ENCODE measurements at regions not wholly inside any gene's neighbourhood (a gene's known extent, or its start where the extent isn't known, plus 50 kb on each side); places are given as distances from the start of the nearest gene placed in this dataset.
"Not testable (repeated sequence)": the region's sequence is repeated elsewhere in the genome, so short reads cannot be mapped to it uniquely, and the experiment has no call there.

GRCh38 chr10:47622719-47623118, 99.3 kb upstream of the AGAP9 start:
- not testable (repeated sequence) for DNase-seq

DNA sequence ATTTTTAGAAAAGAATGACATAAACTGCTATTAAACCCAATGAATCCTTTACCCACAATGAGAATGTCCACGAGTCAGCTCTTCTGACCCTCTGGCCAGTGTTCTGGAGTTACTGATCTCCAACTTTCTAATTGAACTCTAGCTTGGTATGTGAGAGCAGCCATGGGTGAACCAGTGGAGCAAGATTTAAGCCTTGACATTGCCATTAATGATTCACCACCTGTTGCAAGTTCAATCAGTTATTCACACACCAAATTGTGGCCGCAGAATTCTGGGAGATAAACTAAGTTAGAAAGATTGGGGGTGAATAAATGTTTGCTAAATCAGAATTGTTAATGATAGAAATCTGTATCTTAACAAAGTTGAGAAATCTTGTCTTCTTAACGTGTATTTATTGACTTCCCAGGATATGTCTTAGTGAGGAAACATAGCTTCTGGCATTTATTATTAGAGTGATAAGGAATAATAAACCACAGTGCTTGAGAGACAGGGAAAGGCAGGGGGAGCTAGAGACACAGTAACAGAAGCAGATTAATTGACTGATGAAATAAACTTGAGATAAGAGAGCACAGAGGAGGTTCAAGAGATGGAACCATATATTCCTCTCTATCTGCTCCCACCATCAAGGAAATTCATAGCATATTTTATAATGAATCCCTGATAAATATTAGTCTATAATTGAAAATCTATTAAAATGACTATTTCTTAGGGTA, 96.0 kb upstream of the AGAP9 start:
- not testable (repeated sequence) for DNase-seq

DNA sequence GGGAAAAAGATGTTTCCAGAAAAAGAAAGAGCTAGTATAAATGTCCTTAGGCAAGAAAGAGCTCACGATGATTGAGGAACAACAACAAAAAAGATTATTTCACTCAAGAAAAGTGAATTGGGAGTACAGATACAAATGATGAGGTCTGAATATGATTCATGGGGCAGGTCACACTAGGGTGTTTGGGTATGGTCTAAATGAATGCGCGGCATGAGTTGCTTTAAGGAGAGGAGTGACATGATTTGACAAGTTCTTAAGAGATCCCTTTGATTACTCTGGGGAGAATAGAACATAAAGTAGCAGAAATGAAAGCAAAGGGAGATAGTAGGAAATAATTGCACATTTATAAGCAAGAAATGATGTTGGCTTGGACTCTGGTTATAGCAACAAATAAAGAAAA, 85.9 kb upstream of the AGAP9 start:
- DNase-seq: not testable (repeated sequence)

DNA sequence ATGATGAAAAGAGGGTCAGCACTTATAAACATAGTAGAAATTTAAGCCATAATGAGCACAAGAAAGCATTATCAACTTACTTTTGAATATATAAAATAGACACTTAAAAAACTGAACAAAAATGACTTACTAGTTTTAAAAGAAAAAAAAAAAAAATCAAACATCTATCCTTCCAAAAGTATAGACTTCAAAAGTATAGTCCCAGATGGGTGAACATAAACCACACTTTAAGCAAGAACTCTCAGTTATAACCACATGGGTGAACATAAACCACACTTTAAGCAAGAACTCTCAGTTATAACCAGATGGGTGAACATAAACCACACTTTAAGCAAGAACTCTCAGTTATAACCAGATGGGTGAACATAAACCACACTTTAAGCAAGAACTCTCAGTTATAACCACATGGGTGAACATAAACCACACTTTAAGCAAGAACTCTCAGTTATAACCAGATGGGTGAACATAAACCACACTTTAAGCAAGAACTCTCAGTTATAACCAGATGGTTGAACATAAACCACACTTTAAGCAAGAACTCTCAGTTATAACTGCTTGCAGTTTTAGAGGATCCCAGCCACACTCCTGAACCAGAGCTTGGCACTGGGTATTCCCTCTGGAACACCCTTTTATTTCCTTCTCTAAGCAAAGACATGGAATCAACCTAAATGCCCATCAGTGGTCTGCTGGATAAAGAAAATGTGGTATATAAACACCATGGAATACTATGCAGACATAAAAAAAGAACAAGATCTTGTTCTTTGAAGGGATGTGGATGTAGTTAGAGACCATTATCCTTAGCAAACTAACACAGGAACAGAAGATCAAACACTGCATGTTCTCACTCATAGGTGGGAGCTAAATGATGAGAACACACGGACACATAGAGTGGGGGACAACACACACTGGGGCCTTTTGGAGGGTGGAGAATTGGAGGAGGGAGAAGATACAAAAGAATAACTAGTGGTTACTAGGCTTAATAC, 82.6 kb upstream of the AGAP9 start:
- DNase-seq: not testable (repeated sequence)

DNA sequence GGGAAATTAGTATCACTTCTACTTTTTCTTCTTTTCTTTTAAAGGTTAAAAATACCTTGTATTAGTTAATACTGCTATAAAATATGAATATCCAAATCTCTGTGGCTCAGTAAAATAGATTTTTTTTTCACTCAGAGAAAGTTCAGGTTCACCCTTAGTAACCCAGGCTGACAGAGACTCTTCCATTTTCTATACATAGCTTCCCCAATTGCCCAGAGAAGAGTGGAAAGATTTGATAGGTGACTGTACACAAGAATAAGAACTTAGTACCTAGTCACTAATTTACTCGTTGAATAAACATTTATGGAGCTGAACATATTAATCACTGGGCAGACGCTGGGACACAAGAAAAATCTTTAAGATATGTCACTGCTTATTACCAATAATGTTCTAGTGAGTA, 77.2 kb upstream of the AGAP9 start:
- DNase-seq: not testable (repeated sequence)

DNA sequence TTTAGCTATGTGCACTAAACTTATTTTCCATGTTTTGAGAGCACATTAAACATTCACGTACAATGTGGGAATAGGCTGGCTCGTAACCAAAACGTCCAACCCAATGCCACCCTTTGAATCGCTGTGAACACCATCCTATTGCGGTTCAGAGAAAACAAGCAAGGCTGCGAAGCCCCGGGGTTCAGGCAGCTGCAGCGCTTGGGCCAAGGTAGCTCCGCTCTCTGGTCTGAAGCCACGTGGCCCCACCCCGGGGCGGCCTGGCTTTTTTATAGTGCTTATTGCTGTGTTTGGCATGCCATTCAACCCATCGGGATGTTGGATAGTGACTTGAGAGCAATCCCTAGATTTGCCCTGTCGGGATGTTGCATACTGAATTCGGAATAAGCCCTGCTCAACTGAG, 76.7 kb upstream of the AGAP9 start:
- not testable (repeated sequence) for DNase-seq

DNA sequence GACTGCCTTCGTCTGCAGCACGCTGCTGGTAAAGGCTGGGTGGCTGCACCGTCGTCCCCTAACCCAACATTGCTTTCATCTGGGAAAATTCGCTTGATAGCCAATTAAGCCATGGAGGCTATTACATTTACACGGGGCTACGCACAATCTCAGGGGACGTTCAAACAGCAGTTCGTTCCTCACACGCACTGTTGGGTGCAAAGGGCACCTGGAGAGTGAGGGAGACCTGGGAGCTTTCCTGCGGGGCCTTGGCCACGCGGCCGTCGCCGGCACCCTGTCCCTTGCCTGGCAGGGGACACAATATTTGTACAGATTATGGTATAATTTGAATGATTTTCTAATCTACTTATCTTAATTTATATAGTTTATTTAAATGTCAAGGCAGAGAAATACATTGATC, 76.2 kb upstream of the AGAP9 start:
- not testable (repeated sequence) for DNase-seq

DNA sequence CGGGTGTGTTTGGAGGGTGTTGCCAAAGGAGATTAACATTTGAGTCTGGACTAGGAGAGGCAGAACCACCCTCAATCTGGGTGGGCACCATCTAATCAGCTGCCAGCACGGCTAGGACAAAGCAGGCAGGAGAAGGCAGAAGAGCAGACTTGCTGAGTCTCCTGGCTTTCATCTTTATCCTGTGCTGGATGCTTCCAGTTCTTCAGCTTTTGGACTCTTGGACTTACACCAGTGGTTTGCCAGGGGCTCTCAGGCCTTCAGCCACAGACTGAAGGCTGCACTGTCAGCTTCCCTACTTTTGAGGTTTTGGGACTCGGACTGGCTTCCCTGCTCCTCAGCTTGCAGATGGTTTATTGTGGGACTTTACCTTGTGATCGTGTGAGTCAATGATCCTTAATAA, 70.4 kb upstream of the AGAP9 start:
- not testable (repeated sequence) for DNase-seq

DNA sequence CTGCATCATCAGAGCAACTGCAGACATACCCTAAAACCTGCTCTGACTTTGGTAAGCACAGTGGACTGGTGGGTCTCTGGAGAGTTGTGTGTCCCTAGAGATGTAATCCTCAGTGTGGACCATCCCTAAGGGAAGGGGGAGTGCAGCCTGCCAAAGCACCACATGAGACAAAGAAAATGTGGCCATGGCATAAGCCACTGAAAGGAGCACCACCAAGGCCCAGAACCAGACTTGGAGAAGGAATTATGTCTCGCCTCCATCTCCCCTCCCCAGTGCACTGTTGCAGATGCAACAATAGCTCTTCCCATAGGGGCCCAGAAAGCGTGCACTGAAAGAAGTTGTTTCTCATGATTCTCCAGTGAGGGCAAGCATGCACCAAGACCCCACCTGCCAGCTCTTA, 69.7 kb upstream of the AGAP9 start:
- not testable (repeated sequence) for DNase-seq

- not testable (repeated sequence) for DNase-seq
Measured at GRCh38 chr10:47590956-47591355, 67.5 kb upstream of the AGAP9 start.

- not testable (repeated sequence) for DNase-seq
Measured at GRCh38 chr10:47590534-47590933, 67.1 kb upstream of the AGAP9 start.

DNA sequence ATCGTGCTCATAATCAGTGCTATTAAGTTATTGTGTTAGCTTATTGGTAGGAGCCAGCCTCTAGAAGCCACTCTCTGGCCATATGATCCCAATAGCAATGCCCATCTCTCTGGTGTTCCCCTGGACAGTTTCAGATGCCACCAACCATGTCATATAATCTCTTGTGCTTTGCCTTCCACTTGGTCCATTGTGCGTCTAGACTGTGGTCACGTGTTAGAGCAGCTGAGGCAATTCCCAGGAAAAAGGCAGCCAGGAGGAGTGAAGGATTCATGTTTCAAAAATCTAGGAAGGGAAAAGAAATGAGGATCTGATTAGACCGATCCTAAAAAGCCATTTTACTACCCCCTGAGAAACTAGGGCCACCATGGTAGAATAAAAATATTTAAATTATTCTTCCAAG, 58.6 kb upstream of the AGAP9 start:
- not testable (repeated sequence) for DNase-seq

GRCh38 chr10:47580063-47580462, 56.6 kb upstream of the AGAP9 start:
- not testable (repeated sequence) for DNase-seq

DNA sequence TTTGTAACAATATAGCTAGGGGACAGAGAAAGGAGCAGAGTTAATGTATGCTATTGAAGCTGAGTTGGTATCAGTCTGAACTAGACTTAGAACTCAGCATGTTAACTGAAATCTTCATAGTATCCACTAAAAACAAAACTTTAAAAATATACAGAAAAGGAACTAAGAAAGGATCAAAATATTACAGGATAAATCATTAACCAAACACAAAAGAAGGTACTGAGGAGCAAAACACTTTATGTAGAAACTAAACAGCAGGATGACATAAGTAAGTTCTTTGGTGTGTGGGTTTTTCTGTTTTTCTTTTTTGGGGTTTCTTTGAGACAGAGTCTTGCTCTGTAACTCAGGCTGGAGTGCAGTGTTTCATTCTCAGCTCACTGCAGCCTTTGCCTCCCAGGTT, 55.1 kb upstream of the AGAP9 start:
- DNase-seq: not testable (repeated sequence)
